ENCODE measurements at regions not wholly inside any gene's neighbourhood (a gene's known extent, or its start where the extent isn't known, plus 50 kb on each side); places are given as distances from the start of the nearest gene placed in this dataset.

DNA sequence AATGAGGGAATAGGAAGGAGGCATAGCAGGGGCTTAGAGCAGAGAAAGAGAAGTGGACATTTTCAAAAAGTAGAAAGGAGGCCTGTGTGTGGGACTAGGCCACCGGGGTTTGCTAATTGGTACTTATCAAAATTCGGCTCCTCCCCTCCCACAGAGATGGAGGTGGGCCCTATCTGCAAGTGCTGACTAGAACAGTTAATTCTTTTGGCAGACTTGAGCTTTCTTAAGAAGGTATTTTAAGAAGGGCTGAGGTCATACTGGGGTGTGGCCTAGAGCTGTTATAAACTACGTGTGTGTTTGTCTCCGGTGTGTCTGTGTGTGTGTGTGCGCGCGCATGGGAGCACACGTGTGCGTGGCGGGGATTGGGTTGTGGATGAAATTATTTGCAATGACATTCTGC, 1086.5 kb downstream of the EFNA5 start:
- no peaks in the 10 kb centered on the region for H3K9me3 ChIP-seq (ENCODE audit: insufficient read depth, low read depth, low read length)
- H3K36me3 Mint-ChIP-seq (ENCODE audit: low read depth, unreplicated experiment), result no peaks in the 10 kb centered on the region
- no peaks in the 10 kb centered on the region for H4K20me1 ChIP-seq (ENCODE audit: insufficient read depth, low read length)
- H3K9me3 Mint-ChIP-seq (ENCODE audit: unreplicated experiment), result no peaks in the 10 kb centered on the region
- no peaks in the 10 kb centered on the region for H3K27me3 Mint-ChIP-seq (ENCODE audit: low read depth, unreplicated experiment)
- no peaks in the 10 kb centered on the region for H3K36me3 ChIP-seq (ENCODE audit: insufficient read depth, low read length)
- no peak overlapping the region for H3K9ac ChIP-seq (ENCODE audit: low read length)
- H2AFZ ChIP-seq (ENCODE audit: low read depth, low read length), result peak overlapping the region; percentile 11
- no peaks in the 10 kb centered on the region for H3K27me3 ChIP-seq (ENCODE audit: insufficient read depth, low read length)
- H3K27ac Mint-ChIP-seq (ENCODE audit: unreplicated experiment), result no peak overlapping the region
- no peaks in the 10 kb centered on the region for H3K4me1 ChIP-seq (ENCODE audit: insufficient read depth, low read length)
- no peak overlapping the region for H3K4me3 ChIP-seq (ENCODE audit: insufficient read depth, low read depth, low read length)
- peaks cover 6% of the 10 kb centered on the region for H3K4me1 Mint-ChIP-seq (ENCODE audit: low read depth, unreplicated experiment)
- no peak overlapping the region for H3K27ac ChIP-seq (ENCODE audit: low read depth, low read length)
- DNase-seq (ENCODE audit: low read depth) (no peak), FAIRE-seq (no peak)
- TF ChIP-seq, protein P1, sequence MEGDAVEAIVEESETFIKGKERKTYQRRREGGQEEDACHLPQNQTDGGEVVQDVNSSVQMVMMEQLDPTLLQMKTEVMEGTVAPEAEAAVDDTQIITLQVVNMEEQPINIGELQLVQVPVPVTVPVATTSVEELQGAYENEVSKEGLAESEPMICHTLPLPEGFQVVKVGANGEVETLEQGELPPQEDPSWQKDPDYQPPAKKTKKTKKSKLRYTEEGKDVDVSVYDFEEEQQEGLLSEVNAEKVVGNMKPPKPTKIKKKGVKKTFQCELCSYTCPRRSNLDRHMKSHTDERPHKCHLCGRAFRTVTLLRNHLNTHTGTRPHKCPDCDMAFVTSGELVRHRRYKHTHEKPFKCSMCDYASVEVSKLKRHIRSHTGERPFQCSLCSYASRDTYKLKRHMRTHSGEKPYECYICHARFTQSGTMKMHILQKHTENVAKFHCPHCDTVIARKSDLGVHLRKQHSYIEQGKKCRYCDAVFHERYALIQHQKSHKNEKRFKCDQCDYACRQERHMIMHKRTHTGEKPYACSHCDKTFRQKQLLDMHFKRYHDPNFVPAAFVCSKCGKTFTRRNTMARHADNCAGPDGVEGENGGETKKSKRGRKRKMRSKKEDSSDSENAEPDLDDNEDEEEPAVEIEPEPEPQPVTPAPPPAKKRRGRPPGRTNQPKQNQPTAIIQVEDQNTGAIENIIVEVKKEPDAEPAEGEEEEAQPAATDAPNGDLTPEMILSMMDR (IDR thresholded peaks at IDR 0.05; ENCODE audit: insufficient read depth, low read depth, low read length), result no peak
- no peak for TF ChIP-seq EZH2 (IDR thresholded peaks at IDR 0.05; ENCODE audit: insufficient read depth, low read length)
- no peak overlapping the region for H3K4me2 ChIP-seq (ENCODE audit: low read length)
- no peak overlapping the region for H3K4me3 Mint-ChIP-seq (ENCODE audit: unreplicated experiment)
- H3K79me2 ChIP-seq (ENCODE audit: insufficient read depth, low read length), result no peaks in the 10 kb centered on the region

DNA sequence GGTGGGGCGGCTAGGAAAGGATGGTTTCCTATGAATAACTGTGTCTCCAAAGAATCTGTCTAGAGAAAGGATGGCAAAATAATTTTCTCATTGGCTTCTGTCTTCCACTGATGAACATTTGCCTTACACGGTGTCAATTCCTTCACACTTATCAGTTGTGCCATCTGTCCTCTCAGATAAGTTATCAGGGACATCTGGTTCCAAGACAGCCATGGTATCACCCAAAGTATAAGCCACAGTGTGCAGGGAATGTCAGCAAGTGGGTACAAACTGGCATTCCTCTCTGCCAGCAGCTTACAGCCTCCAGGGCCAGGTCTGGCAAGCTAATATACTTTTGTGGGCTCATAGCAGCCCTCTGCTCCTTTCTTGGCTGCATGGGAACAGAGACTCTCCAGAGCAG, 1092.0 kb downstream of the EFNA5 start:
- Mint-ChIP-seq H3K9me3 (ENCODE audit: unreplicated experiment) (peaks cover 7% of the 10 kb centered on the region), H3K4me3 (ENCODE audit: unreplicated experiment) (no peak overlapping the region), H3K27me3 (ENCODE audit: low read depth, unreplicated experiment) (no peaks in the 10 kb centered on the region), H3K4me1 (ENCODE audit: low read depth, unreplicated experiment) (peaks cover 2% of the 10 kb centered on the region), H3K36me3 (ENCODE audit: low read depth, unreplicated experiment) (no peaks in the 10 kb centered on the region), H3K27ac (ENCODE audit: unreplicated experiment) (no peak overlapping the region)
- no peak for TF ChIP-seq EZH2 (IDR thresholded peaks at IDR 0.05; ENCODE audit: insufficient read depth, low read length)
- TF ChIP-seq, protein P1 (IDR thresholded peaks at IDR 0.05; ENCODE audit: insufficient read depth, low read depth, low read length), result no peak
- no peak for FAIRE-seq
- Histone ChIP-seq H3K9ac (ENCODE audit: low read length) (no peak overlapping the region), H3K27me3 (ENCODE audit: insufficient read depth, low read length) (no peaks in the 10 kb centered on the region), H3K4me2 (ENCODE audit: low read length) (no peak overlapping the region), H3K4me3 (ENCODE audit: insufficient read depth, low read depth, low read length) (no peak overlapping the region), H3K27ac (ENCODE audit: low read depth, low read length) (no peak overlapping the region), H3K79me2 (ENCODE audit: insufficient read depth, low read length) (no peaks in the 10 kb centered on the region), H2AFZ (ENCODE audit: low read depth, low read length) (no peak overlapping the region), H3K36me3 (ENCODE audit: insufficient read depth, low read length) (no peaks in the 10 kb centered on the region), H4K20me1 (ENCODE audit: insufficient read depth, low read length) (no peaks in the 10 kb centered on the region), H3K4me1 (ENCODE audit: insufficient read depth, low read length) (no peaks in the 10 kb centered on the region), H3K9me3 (ENCODE audit: insufficient read depth, low read depth, low read length) (no peaks in the 10 kb centered on the region)
- DNase-seq (ENCODE audit: low read depth), result no peak

DNA sequence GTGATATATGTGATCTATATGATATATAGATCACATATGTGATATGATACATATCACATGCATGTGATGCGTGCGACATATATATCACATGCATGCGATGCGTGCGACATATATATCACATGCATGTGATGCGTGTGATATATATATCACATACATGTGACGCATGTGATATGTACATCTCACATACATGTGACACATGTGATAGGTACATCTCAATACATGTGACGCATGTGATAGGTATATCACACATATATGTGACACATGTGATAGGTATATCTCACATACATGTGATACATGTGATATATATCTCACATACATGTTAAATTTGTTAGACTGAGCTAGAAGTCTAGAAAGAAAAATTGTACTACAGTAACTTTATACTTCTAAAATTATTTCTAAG, 1095.9 kb downstream of the EFNA5 start:
- no peaks in the 10 kb centered on the region for H4K20me1 ChIP-seq (ENCODE audit: insufficient read depth, low read length)
- no peak overlapping the region for H3K4me3 ChIP-seq (ENCODE audit: insufficient read depth, low read depth, low read length)
- H3K27ac ChIP-seq (ENCODE audit: low read depth, low read length), result no peak overlapping the region
- H3K9me3 ChIP-seq (ENCODE audit: insufficient read depth, low read depth, low read length), result no peaks in the 10 kb centered on the region
- Mint-ChIP-seq H3K36me3 (ENCODE audit: low read depth, unreplicated experiment) (no peaks in the 10 kb centered on the region), H3K9me3 (ENCODE audit: unreplicated experiment) (peaks cover 7% of the 10 kb centered on the region), H3K27ac (ENCODE audit: unreplicated experiment) (no peak overlapping the region), H3K27me3 (ENCODE audit: low read depth, unreplicated experiment) (no peaks in the 10 kb centered on the region), H3K4me1 (ENCODE audit: low read depth, unreplicated experiment) (no peaks in the 10 kb centered on the region), H3K4me3 (ENCODE audit: unreplicated experiment) (no peak overlapping the region)
- no peaks in the 10 kb centered on the region for H3K36me3 ChIP-seq (ENCODE audit: insufficient read depth, low read length)
- no peaks in the 10 kb centered on the region for H3K79me2 ChIP-seq (ENCODE audit: insufficient read depth, low read length)
- no peak for FAIRE-seq
- H3K27me3 ChIP-seq (ENCODE audit: insufficient read depth, low read length), result no peaks in the 10 kb centered on the region
- H3K4me2 ChIP-seq (ENCODE audit: low read length), result no peak overlapping the region
- no peak for DNase-seq (ENCODE audit: low read depth)
- no peak overlapping the region for H3K9ac ChIP-seq (ENCODE audit: low read length)
- no peaks in the 10 kb centered on the region for H3K4me1 ChIP-seq (ENCODE audit: insufficient read depth, low read length)
- no peak overlapping the region for H2AFZ ChIP-seq (ENCODE audit: low read depth, low read length)
- TF ChIP-seq EZH2 (IDR thresholded peaks at IDR 0.05; ENCODE audit: insufficient read depth, low read length), result no peak
- TF ChIP-seq, protein P1 (IDR thresholded peaks at IDR 0.05; ENCODE audit: insufficient read depth, low read depth, low read length), result no peak

Measured in astrocyte (in vitro differentiated cells and primary cell).